MCF 10A (cell line): ENCODE measurements at regions not wholly inside any gene's neighbourhood (a gene's known extent, or its start where the extent isn't known, plus 50 kb on each side); places are given as distances from the start of the nearest gene placed in this dataset.

Source experiments
- BruUV-seq: library from RNA; stranded (reverse); fragments of 400-500 nt; replicated peaks from 2 replicates; lab custom pipeline; 2021; lab: Mats Ljungman, UMichigan
- CTCF ChIA-PET: fragments of 300-600 bp; sonication (Branson Sonifier 250); formaldehyde crosslinking; extraction: SDS; loops from one replicate; lab custom pipeline; 2021; ENCODE audit warnings: antibody characterized with exemption, inconsistent platforms; lab: Yijun Ruan, JAX
- POLR2A ChIA-PET: fragments of 300-600, 350-650 bp; sonication (Branson Sonifier 250); formaldehyde crosslinking; extraction: SDS; loops from one replicate; lab custom pipeline; 2020; ENCODE audit warnings: antibody characterized with exemption, inconsistent platforms; lab: Yijun Ruan, JAX
- DNase-seq: peaks from one replicate; pipeline ENCODE4 v3.0.0-alpha.2; 2018; ENCODE audit not compliant: unreplicated experiment
- H3K27ac Mint-ChIP-seq: one replicate; pipeline ENCODE4 v1.8.0; 2022; ENCODE audit warnings: mild to moderate bottlenecking, low read depth, mixed read lengths; ENCODE audit not compliant: unreplicated experiment
- H3K27me3 Mint-ChIP-seq: one replicate; pipeline ENCODE4 v1.8.0; 2022; ENCODE audit warnings: mixed read lengths; ENCODE audit not compliant: insufficient read depth, unreplicated experiment
- H3K36me3 Mint-ChIP-seq: one replicate; pipeline ENCODE4 v1.8.0; 2022; ENCODE audit warnings: mild to moderate bottlenecking, moderate library complexity, mixed read lengths; ENCODE audit not compliant: insufficient read depth, unreplicated experiment
- H3K4me1 Mint-ChIP-seq: one replicate; pipeline ENCODE4 v1.8.0; 2022; ENCODE audit warnings: mixed read lengths; ENCODE audit not compliant: insufficient read depth, unreplicated experiment
- H3K4me3 Mint-ChIP-seq: one replicate; pipeline ENCODE4 v1.8.0; 2022; ENCODE audit warnings: mild to moderate bottlenecking, moderate library complexity, mixed read lengths; ENCODE audit not compliant: unreplicated experiment
- H3K9me3 Mint-ChIP-seq: one replicate; pipeline ENCODE4 v1.8.0; 2022; ENCODE audit warnings: mixed read lengths; ENCODE audit not compliant: unreplicated experiment
- intact Hi-C: fragments of 100-400 bp; cut with micrococcal nuclease; formaldehyde crosslinking; loops from 2 replicates; pipeline ENCODE4 v1.14.1; 2022
- TF ChIP-seq, protein P1 (sequence below): fragments of 200-600 bp; IDR thresholded peaks from one replicate; pipeline ENCODE4 v1.8.0; 2022; ENCODE audit warnings: antibody characterized with exemption, mild to moderate bottlenecking; ENCODE audit not compliant: unreplicated experiment

DNA sequence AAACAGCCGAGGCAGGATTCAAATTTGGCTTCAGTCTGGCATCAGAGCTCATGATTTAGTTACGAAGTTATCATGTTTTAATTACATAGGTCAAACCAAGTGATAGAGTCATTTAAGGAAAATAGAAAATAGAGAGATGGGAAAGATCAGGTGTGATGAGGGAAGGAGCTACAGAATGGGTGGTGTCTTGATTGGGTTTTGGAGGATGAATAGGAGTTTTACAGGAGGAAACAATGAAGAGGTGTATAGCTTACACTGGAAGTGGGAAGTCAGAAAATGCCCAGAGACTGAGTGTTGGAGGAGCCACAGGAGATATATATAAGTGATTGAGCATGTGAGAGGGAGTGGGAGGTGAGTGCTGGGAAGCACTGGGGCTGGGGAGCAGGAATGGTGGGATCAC lies 264.2 kb upstream of the TNP1 start:
- POLR2A ChIA-PET, result interaction anchor here (1.5 kb wide), 1 partner anchor 12 kb away, joined by 3 read pairs; no protein-coding TSS in a partner anchor
- DNase-seq, result no peak
- Mint-ChIP-seq H3K36me3 (no peaks in the 10 kb centered on the region), H3K27ac (no peak overlapping the region), H3K9me3 (no peaks in the 10 kb centered on the region), H3K4me1 (no peaks in the 10 kb centered on the region), H3K4me3 (no peak overlapping the region), H3K27me3 (peaks cover 22% of the 10 kb centered on the region)
- CTCF ChIA-PET, result interaction anchor here (0.6 to 1.1 kb wide), 4 partner anchors 11 to 226 kb away, joined by 3 to 4 read pairs (median 3); no protein-coding TSS in a partner anchor
- BruUV-seq, result no TSS peak
- TF ChIP-seq, protein P1, sequence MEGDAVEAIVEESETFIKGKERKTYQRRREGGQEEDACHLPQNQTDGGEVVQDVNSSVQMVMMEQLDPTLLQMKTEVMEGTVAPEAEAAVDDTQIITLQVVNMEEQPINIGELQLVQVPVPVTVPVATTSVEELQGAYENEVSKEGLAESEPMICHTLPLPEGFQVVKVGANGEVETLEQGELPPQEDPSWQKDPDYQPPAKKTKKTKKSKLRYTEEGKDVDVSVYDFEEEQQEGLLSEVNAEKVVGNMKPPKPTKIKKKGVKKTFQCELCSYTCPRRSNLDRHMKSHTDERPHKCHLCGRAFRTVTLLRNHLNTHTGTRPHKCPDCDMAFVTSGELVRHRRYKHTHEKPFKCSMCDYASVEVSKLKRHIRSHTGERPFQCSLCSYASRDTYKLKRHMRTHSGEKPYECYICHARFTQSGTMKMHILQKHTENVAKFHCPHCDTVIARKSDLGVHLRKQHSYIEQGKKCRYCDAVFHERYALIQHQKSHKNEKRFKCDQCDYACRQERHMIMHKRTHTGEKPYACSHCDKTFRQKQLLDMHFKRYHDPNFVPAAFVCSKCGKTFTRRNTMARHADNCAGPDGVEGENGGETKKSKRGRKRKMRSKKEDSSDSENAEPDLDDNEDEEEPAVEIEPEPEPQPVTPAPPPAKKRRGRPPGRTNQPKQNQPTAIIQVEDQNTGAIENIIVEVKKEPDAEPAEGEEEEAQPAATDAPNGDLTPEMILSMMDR, result no peak
- intact Hi-C loops, result no loop called here

- H3K27ac Mint-ChIP-seq, result no peak overlapping the region
- CTCF ChIA-PET, result interaction anchor here (0.6 kb wide), 1 partner anchor 650 kb away, joined by 3 read pairs; no protein-coding TSS in a partner anchor
- no peak for DNase-seq
- no peaks in the 10 kb centered on the region for H3K9me3 Mint-ChIP-seq
- no peak overlapping the region for H3K4me3 Mint-ChIP-seq
- intact Hi-C loops, result no loop called here
- POLR2A ChIA-PET, result interaction anchor here (0.9 kb wide), 1 partner anchor 17 kb away, joined by 3 read pairs; no protein-coding TSS in a partner anchor
- BruUV-seq, result no TSS peak
- H3K36me3 Mint-ChIP-seq, result no peaks in the 10 kb centered on the region
- TF ChIP-seq, protein P1, result no peak
- H3K4me1 Mint-ChIP-seq, result no peaks in the 10 kb centered on the region
- peaks cover 22% of the 10 kb centered on the region for H3K27me3 Mint-ChIP-seq
Measured at GRCh38 chr2:217121565-217121964, 261.7 kb upstream of the TNP1 start.

DNA sequence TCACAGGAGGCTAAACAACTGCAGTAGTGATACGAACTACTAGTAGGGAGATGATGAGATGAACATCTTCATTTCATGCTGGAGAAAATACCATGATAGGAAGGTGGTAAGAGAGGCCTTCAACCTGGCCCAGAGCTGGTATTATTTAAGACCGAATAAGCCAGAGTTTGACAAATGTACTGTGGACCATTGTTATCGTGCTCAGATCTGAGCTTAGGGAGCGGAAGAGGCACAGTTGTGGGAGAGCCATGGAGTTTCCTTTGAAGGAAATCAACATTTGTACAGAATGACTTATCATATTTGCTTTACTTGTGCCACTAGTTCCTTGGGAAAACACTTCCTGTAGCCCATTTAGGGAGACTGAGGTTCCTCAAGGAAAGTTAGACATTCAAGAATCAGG lies 260.6 kb upstream of the TNP1 start:
- BruUV-seq, result no TSS peak
- intact Hi-C loops, result no loop called here
- H3K4me3 Mint-ChIP-seq, result no peak overlapping the region
- TF ChIP-seq, protein P1, result no peak
- no peak overlapping the region for H3K27ac Mint-ChIP-seq
- no peaks in the 10 kb centered on the region for H3K9me3 Mint-ChIP-seq
- DNase-seq, result no peak
- POLR2A ChIA-PET, result interaction anchor here (0.6 kb wide), 1 partner anchor 595 kb away, joined by 3 read pairs; no protein-coding TSS in a partner anchor
- H3K27me3 Mint-ChIP-seq, result peaks cover 20% of the 10 kb centered on the region
- CTCF ChIA-PET, result interaction anchor here (0.6 to 1.2 kb wide), 2 partner anchors 23 to 434 kb away, joined by 3 read pairs; no protein-coding TSS in a partner anchor
- no peaks in the 10 kb centered on the region for H3K36me3 Mint-ChIP-seq
- H3K4me1 Mint-ChIP-seq, result no peaks in the 10 kb centered on the region

GRCh38 chr2:217118559-217119284 lies 258.9 kb upstream of the TNP1 start:
- intact Hi-C loops, result no loop called here
- CTCF ChIA-PET, result no interaction called here
- peaks cover 3% of the 10 kb centered on the region for H3K27me3 Mint-ChIP-seq
- no peak overlapping the region for H3K4me3 Mint-ChIP-seq
- no peak for DNase-seq
- TF ChIP-seq, protein P1, result no peak
- no peaks in the 10 kb centered on the region for H3K36me3 Mint-ChIP-seq
- POLR2A ChIA-PET, result no interaction called here
- no TSS peak for BruUV-seq
- no peaks in the 10 kb centered on the region for H3K4me1 Mint-ChIP-seq
- no peak overlapping the region for H3K27ac Mint-ChIP-seq
- H3K9me3 Mint-ChIP-seq, result no peaks in the 10 kb centered on the region
